HG03095 (cell line): ENCODE measurements at regions not wholly inside any gene's neighbourhood (a gene's known extent, or its start where the extent isn't known, plus 50 kb on each side); places are given as distances from the start of the nearest gene placed in this dataset.

Experiments
- ATAC-seq: cut with Tn5 transposase; IDR thresholded peaks from one replicate; pipeline ENCODE4 v1.9.1; 2021; ENCODE audit warnings: moderate library complexity; ENCODE audit not compliant: unreplicated experiment

DNA sequence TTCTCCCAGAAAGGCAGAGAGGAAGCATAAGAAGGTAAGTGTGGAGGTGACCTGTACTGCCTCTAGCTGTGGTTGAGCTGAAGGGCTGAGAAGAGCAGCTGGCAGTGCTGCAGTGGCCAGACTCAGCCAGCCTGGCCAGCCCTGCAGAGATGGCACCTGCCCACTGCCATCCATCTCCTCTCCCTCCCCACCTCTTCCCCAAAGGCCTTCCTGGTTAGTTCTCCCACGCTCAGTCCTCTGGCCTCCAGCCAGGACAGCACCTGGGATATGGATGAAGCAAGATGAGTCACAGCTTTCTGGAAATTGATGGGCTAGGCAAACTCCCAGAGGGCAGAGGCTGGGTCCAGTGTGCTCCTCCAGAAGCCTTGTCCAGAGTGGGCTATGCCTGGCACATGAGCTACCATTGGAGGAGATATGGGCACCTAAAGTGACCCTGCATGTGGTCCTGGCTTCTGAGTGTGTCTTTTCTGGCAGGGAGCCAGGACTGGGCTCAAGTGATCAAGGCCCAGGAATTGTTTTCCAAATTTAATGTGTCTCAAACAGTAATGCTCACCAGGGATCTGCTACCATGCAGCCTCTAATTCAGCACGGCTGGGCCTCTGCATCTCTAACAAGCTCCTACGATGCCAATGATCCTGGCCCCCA, 81.0 kb upstream of the CACUL1 start:
- ATAC-seq: no peak

- ATAC-seq: no peak
Measured at GRCh38 chr10:118838364-118838763, 83.6 kb upstream of the CACUL1 start.

GRCh38 chr10:118839348-118839747, 84.6 kb upstream of the CACUL1 start:
- no peak for ATAC-seq

- ATAC-seq: no peak
Measured at GRCh38 chr10:118840071-118840775, 85.5 kb upstream of the CACUL1 start.

- ATAC-seq: no peak
Measured at GRCh38 chr10:118840776-118841468, 86.2 kb upstream of the CACUL1 start.

DNA sequence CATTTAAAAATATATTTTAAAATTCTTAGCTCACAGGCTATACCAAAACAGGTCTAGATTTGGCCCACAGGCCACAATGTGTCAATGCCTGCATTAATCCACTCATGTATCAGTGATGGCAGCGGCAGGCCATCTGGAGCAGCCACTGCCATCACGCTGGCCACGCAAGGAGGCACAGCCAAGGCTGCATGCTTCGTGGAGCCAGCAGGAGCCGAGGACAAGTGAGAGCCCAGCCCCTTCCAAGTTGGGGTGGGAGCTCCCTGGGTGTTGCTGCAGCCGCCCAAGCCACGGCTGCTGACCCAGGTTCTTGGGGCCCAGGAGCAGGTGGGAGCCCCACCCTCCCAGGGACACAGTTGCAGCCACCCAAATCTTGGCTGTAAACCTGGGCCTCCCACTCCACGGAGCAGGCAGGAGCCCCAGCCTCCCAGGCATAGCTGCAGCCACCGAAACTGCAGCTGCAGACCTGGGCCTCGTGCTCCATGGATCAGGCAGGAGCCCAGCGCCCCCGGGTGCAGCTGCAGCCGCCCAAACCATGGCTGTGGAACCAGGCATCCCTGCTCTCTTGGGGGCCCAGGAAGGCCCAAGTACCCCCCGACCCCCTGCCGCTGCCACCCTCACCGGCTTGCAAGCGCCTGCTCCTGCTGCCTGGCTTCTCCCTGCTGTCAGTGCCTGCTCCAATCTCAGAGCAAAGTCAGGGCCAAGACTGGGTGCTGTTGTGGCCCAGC, 87.3 kb upstream of the CACUL1 start:
- no peak for ATAC-seq

DNA sequence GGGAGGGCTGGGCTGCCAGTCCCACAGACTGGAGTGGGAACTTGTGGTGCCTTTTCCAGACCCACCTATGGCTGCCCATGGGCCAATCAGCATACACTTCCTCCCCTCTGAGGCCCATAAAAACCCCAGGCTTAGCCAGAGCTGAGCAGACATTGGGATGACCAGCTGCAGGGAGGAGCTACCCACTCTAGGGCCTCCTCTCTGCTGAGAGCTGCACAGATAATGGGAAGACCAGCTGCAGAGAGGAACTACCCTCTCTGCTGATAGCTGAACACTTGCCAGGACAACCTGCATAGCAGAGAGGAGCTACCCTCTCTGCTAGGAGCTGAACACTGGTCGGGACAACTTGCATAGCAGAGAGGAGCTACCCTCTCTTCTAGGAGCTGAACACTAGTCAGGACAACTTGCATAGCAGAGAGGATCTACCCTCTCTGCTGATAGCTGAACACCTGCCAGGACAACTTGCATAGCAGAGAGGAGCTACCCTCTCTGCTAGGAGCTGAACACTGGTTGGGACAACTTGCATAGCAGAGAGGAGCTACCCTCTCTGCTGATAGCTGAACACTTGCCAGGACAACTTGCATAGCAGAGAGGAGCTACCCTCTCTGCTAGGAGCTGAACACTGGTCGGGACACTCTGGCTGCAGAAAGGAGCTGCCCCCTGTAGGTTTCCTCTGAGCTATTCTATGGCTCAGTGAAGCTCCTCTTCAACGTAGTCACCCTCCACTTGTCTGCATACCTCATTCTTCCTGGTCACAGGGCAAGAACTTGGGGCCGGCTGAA, 88.3 kb upstream of the CACUL1 start:
- ATAC-seq: no peak

DNA sequence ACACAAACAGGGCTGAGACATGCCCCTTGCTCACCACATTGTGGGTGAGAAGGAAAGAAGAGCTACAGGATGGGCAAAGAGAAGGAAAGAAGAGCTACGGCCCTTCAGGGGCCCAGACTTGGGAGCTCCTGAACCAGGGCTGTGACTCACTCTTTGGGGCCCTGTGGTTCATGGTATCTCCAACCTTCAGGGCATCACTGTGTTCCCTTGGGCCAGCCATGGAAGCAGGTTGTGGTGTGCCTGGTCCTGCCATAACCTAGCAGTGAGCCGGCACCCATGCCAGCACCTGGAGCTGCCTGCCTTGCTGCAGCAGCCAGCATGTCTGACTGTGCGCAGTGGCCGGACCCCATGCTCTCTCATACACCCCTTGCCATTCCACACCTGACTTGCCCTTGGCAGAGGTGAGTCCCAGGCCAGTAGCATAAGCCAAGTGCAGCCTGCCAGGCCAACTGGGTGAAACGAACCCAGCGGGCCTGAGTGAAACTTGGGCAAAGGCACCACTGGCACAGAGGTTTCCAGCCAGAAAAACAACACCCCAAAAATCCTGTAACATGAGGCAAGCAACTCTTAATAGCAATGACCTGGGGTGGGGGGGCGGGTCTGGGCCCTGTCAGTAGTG, 89.0 kb upstream of the CACUL1 start:
- ATAC-seq: no peak

DNA sequence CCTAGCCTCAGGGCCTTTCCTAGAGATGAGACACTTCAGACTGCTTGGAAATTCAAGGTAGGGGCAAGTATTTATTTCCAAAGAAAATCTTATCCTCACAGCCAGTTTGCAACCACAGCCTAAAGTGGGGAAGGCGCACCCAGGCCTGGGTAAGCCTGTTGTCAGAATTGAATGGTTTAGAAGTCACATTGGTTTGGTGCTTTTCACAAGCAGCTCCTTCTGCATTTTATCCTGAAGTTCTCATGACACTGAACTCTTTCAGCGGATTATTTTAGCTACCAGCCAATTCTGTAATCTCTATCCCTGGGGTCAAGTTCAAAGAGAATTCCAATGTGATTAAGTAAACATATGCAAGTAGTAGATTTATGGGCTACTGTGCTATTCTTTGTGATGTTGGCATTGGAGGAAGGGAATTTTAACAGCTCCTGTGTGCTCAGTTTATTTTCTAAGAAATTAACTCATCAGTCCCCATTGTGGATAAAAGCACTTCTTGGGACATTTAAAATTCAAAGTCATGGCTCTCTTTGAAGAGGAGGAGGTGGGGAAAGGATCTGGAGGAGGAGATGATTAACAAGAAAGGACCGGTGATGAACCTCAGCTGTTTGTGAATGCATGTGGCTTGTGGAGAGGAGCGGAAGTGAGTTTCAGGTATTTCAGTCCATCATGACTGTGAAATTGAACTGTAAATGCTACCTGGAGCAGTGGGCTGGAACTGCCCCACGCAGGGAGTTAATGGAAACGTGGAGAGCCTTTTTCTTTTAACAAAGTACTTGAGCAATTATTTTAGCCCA, 90.2 kb upstream of the CACUL1 start:
- no peak for ATAC-seq

DNA sequence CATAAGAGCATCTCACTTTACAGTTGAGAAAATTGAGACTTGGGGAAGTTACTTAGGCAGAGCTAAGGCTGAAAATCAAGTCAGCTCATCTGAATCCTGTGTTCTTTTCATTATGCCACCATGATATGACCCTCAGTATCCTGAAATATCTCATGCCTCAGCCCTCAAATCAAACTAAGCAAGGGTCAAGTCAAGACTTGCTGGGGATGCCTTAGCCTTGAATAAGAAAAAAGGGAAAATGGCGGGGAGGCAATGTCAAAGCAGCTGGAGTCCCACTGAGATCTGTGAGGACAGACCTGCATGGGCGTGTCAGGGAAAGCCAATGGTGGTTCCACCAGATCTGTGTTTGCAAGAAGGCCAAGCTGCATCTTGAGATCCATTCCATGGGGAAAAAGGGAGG, 91.0 kb upstream of the CACUL1 start:
- ATAC-seq: no peak

GRCh38 chr10:118850418-118851061, 95.8 kb upstream of the CACUL1 start:
- no peak for ATAC-seq

DNA sequence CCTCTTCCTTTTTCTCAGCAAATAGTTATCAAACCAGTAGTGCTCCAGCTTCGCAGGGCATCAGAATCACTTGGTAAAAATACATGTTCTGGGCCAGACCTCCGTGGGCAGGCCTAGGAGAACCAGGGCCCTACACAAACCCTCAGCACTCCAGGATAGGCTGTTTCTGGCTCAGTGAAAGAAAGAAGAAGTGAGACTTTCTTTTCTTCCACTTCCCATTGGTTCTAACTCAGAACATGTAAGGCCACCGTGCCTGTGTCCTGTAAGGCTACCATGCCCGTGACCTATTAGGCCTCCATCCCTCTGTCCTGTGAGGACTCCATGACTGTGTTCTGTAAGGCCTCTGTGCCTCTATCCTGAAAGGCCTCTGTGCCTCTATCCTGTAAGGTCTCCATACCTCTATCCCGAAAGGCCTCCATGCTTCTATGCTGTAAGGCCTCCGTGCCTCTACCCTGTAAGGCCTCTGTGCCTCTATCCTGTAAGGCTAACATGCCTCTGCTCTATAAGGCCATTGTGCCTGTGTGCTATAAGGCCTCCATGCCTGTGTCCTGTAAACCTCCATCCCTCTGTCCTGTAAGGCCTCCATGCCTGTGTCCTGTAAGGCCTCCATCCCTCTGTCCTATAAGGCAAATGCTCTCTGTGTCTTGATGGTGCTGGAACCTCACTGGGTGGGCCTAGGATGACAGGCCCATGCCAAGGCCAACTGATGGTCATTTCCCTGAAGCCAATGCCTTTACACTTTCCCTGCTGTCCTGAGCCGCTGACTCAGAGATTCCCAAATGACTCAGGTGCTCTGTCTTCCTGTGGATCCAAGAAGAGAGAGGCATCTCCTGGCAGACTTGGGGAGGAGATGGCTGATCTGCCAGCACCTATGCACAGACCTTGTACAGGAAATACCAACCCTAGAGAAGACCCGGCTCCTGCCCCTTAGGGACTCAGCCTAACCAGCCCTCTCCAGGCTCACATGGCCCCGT, 96.6 kb upstream of the CACUL1 start:
- ATAC-seq: peak; percentile 86

DNA sequence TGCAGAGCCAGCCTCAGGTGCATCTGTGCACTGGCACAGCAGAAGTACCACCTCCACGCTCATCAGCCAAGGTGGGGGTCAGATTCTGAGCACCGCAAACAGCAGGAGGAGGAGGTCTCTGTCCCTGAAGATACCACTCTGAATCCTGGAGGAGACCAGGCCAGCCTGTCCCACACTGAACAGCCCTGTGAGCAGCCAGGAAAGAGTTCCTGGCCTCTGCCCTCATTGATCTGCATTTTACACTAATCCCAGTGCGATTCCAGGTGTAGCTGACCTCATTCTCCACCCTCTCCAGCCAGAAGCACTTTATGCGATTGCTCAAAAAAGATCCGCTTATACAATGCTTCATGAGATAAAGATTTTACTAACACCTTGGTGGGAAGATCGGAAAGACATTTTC, 99.1 kb upstream of the CACUL1 start:
- no peak for ATAC-seq

- ATAC-seq: no peak
Measured at GRCh38 chr10:118856106-118856505, 101.3 kb upstream of the CACUL1 start.

DNA sequence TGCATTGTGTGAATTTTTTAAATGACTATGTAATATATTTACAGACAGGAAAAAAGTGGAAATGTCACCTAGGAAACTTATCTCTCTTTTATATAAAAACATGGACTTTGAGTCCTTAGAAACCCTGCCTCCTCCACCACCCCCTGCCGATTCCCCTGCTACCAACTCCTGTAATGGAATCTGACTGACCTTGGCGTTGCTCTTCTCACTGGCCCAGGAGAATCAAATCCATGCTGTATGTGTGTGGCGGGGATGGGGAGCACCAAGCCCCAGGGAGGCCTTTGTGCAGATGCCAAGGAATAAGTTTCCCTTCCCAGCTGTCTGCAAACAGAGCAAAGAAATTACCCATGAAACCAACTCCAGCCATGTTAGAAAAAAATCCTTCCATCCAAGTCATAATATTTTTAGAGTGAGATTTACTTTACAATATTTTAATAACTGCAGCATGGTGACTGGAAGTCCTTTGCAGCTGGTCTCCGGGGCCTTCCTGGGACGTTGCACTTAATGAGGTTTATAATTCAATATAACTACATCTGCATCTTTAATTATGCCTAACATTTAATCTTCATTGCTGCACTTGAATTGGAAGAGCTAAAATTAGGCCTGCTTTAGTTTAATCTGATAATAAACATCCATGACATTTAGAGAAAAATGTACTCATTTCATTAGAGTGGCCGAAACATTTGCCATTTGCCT, 111.4 kb upstream of the CACUL1 start:
- ATAC-seq: no peak

- ATAC-seq: no peak
Measured at GRCh38 chr10:118867768-118868167, 113.0 kb upstream of the CACUL1 start.

- no peak for ATAC-seq
Measured at GRCh38 chr10:118868589-118868988, 113.8 kb upstream of the CACUL1 start.
